WTC11 (cell line): ENCODE measurements at regions not wholly inside any gene's neighbourhood (a gene's known extent, or its start where the extent isn't known, plus 50 kb on each side); places are given as distances from the start of the nearest gene placed in this dataset.
A peak's percentile ranks its signal among the peaks of the same experiment; 100 is the strongest.

Experiments
- ATAC-seq: fragments of 200-7000 bp; cut with Tn5 transposase; 2 replicates; pipeline ENCODE4 v1.10.0; 2021; ENCODE audit warnings: mild to moderate bottlenecking, moderate library complexity
- CTCF ChIA-PET: fragments of 300-600 bp; sonication (Branson Sonifier 250); formaldehyde crosslinking; loops from one replicate; lab custom pipeline; 2021; ENCODE audit warnings: antibody characterized with exemption; lab: Charles Lee
- POLR2A ChIA-PET: fragments of 350-600 bp; sonication (Branson Sonifier 250); formaldehyde crosslinking; loops from one replicate; lab custom pipeline; 2021; ENCODE audit warnings: antibody characterized with exemption; lab: Charles Lee
- DNase-seq: peaks from one replicate; pipeline ENCODE4 v3.0.0; 2021; ENCODE audit warnings: low spot score
- H3K27ac Mint-ChIP-seq: 2 replicates; pipeline ENCODE4 v1.8.0; 2021; ENCODE audit warnings: mixed read lengths
- H3K27me3 Mint-ChIP-seq: 2 replicates; pipeline ENCODE4 v1.8.0; 2021; ENCODE audit warnings: low read depth, mild to moderate bottlenecking, moderate library complexity, mixed read lengths
- H3K36me3 Mint-ChIP-seq: 2 replicates; pipeline ENCODE4 v1.8.0; 2021; ENCODE audit warnings: mixed read lengths
- H3K4me1 Mint-ChIP-seq: 2 replicates; pipeline ENCODE4 v1.8.0; 2022; ENCODE audit warnings: mixed read lengths
- H3K4me3 Mint-ChIP-seq: 2 replicates; pipeline ENCODE4 v1.8.0; 2021; ENCODE audit warnings: mild to moderate bottlenecking, moderate library complexity, mixed read lengths
- H3K9me3 Mint-ChIP-seq: 2 replicates; pipeline ENCODE4 v1.8.0; 2021; ENCODE audit warnings: mixed read lengths
- ELF4 ChIP-seq: sonication (generic); formaldehyde crosslinking; IDR thresholded peaks from 2 replicates; pipeline ENCODE4 v1.8.1; 2022; ENCODE audit warnings: low read depth, mild to moderate bottlenecking, moderate library complexity, missing genetic modification reagents
- EMX1 ChIP-seq: fragments of 250-450 bp; sonication (Bioruptor Pico); IDR thresholded peaks from 2 replicates; pipeline ENCODE4 v1.8.0; 2021; ENCODE audit warnings: mild to moderate bottlenecking
- FOXJ3 ChIP-seq: sonication (generic); formaldehyde crosslinking; IDR thresholded peaks from 2 replicates; pipeline ENCODE4 v1.9.0; 2021; ENCODE audit warnings: missing genetic modification reagents, mild to moderate bottlenecking, borderline replicate concordance
- FOXP1 ChIP-seq: sonication (generic); formaldehyde crosslinking; IDR thresholded peaks from 2 replicates; pipeline ENCODE4 v1.8.0; 2022; ENCODE audit warnings: missing genetic modification reagents, mild to moderate bottlenecking, moderate library complexity, borderline replicate concordance
- IRF2 ChIP-seq: sonication (generic); formaldehyde crosslinking; IDR thresholded peaks from 2 replicates; pipeline ENCODE4 v1.8.0; 2022; ENCODE audit warnings: low read depth, missing genetic modification reagents, borderline replicate concordance
- JUN ChIP-seq: sonication (generic); formaldehyde crosslinking; IDR thresholded peaks from 2 replicates; pipeline ENCODE4 v1.8.0; 2023; ENCODE audit warnings: mild to moderate bottlenecking, missing genetic modification reagents
- MXD4 ChIP-seq: fragments of 250-450 bp; sonication (Bioruptor Pico); IDR thresholded peaks from 2 replicates; pipeline ENCODE4 v1.8.0; 2021; ENCODE audit warnings: mild to moderate bottlenecking, moderate library complexity, borderline replicate concordance
- NFE2L1 ChIP-seq: sonication (generic); formaldehyde crosslinking; IDR thresholded peaks from 2 replicates; pipeline ENCODE4 v1.8.1; 2023; ENCODE audit warnings: missing genetic modification reagents
- NFYB ChIP-seq: sonication (generic); formaldehyde crosslinking; conservative IDR thresholded peaks from 2 replicates; pipeline ENCODE4 v1.8.0; 2022; ENCODE audit warnings: low read depth, missing genetic modification reagents
- PREB ChIP-seq: sonication (generic); formaldehyde crosslinking; IDR thresholded peaks from 2 replicates; pipeline ENCODE4 v1.8.1; 2022; ENCODE audit warnings: mild to moderate bottlenecking, missing genetic modification reagents, moderate library complexity, borderline replicate concordance
- RORB ChIP-seq: fragments of 250-450 bp; sonication (Bioruptor Pico); IDR thresholded peaks from 2 replicates; pipeline ENCODE4 v1.9.0; 2021; ENCODE audit warnings: mild to moderate bottlenecking
- STAT6 ChIP-seq: sonication (generic); formaldehyde crosslinking; conservative IDR thresholded peaks from 2 replicates; pipeline ENCODE4 v1.8.1; 2023; ENCODE audit warnings: mild to moderate bottlenecking, low read depth, missing genetic modification reagents, moderate library complexity
- TEAD1 ChIP-seq: sonication (generic); formaldehyde crosslinking; IDR thresholded peaks from 2 replicates; pipeline ENCODE4 v1.8.0; 2022; ENCODE audit warnings: mild to moderate bottlenecking, missing genetic modification reagents
- TEAD4 ChIP-seq: sonication (generic); formaldehyde crosslinking; IDR thresholded peaks from 2 replicates; pipeline ENCODE4 v1.8.0; 2022; ENCODE audit warnings: mild to moderate bottlenecking, missing genetic modification reagents
- ZBTB21 ChIP-seq: sonication (generic); formaldehyde crosslinking; IDR thresholded peaks from 2 replicates; pipeline ENCODE4 v1.8.1; 2023; ENCODE audit warnings: mild to moderate bottlenecking, missing genetic modification reagents, borderline replicate concordance
- ZNF121 ChIP-seq: sonication (generic); formaldehyde crosslinking; IDR thresholded peaks from 2 replicates; pipeline ENCODE4 v1.8.0; 2023; ENCODE audit warnings: missing genetic modification reagents
- ZNF671 ChIP-seq: fragments of 250-450 bp; sonication (Bioruptor Pico); IDR thresholded peaks from 2 replicates; pipeline ENCODE4 v1.8.0; 2021; ENCODE audit warnings: mild to moderate bottlenecking
- TF ChIP-seq, protein P1 (sequence below): sonication (generic); formaldehyde crosslinking; IDR thresholded peaks from 2 replicates; pipeline ENCODE4 v1.8.1; 2023; ENCODE audit warnings: mild to moderate bottlenecking, missing genetic modification reagents
- TF ChIP-seq, protein P2 (sequence below): sonication (generic); formaldehyde crosslinking; conservative IDR thresholded peaks from 2 replicates; pipeline ENCODE4 v1.8.1; 2022; ENCODE audit warnings: mild to moderate bottlenecking, missing genetic modification reagents
- TF ChIP-seq, protein P3 (sequence below): fragments of 250-450 bp; sonication (Bioruptor Pico); IDR thresholded peaks from 2 replicates; pipeline ENCODE4 v1.8.0; 2021; ENCODE audit warnings: mild to moderate bottlenecking
- TF ChIP-seq, protein P4 (sequence below): fragments of 250-450 bp; sonication (Bioruptor Pico); IDR thresholded peaks from 2 replicates; pipeline ENCODE4 v1.9.0; 2021; ENCODE audit warnings: mild to moderate bottlenecking
- TF ChIP-seq, protein P5 (sequence below): sonication (generic); formaldehyde crosslinking; IDR thresholded peaks from 2 replicates; pipeline ENCODE4 v1.8.0; 2022; ENCODE audit warnings: mild to moderate bottlenecking, missing genetic modification reagents

DNA sequence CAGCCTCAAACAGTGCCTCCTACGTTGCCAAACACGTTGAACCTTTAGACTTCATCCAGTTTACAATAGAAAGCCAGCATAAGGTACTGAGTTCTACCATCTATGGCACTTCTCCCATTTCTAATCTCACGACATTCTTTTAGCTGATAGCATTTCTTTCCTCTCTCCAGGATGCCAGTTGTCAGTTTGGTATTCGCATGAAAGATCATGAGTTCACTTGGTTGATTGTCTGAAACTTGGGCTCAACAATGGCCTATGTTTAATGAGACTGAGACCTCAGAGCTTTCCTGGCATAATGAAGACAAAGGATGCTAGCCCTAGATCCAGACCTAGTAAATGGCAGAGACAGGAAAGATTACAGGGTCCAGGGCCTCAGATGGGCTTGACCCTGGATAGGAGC is 69.2 kb upstream of the SPRY1 start (continued):
- no peak for TF ChIP-seq IRF2 (CRISPR knock-in tag)
- TF ChIP-seq, protein P1, sequence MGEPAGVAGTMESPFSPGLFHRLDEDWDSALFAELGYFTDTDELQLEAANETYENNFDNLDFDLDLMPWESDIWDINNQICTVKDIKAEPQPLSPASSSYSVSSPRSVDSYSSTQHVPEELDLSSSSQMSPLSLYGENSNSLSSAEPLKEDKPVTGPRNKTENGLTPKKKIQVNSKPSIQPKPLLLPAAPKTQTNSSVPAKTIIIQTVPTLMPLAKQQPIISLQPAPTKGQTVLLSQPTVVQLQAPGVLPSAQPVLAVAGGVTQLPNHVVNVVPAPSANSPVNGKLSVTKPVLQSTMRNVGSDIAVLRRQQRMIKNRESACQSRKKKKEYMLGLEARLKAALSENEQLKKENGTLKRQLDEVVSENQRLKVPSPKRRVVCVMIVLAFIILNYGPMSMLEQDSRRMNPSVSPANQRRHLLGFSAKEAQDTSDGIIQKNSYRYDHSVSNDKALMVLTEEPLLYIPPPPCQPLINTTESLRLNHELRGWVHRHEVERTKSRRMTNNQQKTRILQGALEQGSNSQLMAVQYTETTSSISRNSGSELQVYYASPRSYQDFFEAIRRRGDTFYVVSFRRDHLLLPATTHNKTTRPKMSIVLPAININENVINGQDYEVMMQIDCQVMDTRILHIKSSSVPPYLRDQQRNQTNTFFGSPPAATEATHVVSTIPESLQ (CRISPR knock-in tag) = no peak
- no peak for TF ChIP-seq NFE2L1 (CRISPR knock-in tag)
- TF ChIP-seq FOXJ3 (CRISPR knock-in tag) = no peak
- no peak for TF ChIP-seq MXD4 (CRISPR knock-in tag)
- no peak for TF ChIP-seq TEAD4 (CRISPR knock-in tag)
- no peak for TF ChIP-seq PREB (CRISPR knock-in tag)
- TF ChIP-seq, protein P2, sequence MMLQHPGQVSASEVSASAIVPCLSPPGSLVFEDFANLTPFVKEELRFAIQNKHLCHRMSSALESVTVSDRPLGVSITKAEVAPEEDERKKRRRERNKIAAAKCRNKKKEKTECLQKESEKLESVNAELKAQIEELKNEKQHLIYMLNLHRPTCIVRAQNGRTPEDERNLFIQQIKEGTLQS (CRISPR knock-in tag) = no peak
- TF ChIP-seq NFYB (CRISPR knock-in tag) = no peak
- TF ChIP-seq, protein P3, sequence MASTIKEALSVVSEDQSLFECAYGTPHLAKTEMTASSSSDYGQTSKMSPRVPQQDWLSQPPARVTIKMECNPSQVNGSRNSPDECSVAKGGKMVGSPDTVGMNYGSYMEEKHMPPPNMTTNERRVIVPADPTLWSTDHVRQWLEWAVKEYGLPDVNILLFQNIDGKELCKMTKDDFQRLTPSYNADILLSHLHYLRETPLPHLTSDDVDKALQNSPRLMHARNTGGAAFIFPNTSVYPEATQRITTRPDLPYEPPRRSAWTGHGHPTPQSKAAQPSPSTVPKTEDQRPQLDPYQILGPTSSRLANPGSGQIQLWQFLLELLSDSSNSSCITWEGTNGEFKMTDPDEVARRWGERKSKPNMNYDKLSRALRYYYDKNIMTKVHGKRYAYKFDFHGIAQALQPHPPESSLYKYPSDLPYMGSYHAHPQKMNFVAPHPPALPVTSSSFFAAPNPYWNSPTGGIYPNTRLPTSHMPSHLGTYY (CRISPR knock-in tag) = no peak
- no peak for TF ChIP-seq RORB

DNA sequence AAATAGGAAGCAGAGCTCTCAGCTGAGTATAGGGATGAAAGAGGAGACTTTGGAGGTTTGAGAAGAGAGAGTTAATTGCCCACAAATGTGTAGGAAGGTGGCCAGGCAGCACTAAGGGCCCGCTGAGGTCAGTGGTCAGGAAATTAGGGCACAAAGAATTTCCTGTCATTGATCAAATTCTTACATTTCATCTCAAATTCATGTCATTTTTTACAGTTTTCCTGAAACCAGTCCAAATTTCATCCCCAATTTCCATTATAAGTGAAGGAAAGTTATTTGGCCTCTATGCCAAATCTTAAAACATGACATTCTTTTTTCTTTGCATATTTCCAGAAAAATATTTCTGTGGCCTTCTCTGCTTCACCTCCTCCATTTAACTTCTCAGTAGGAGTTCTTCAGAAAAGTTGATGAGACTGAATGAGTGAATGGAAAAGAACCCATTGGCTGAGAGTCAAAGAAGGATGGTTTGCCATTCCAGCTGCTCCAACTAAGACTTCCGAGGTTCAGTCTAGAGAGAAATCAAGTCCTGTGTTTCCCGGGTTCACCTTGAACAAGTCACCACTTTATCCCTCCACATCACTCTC is 68.7 kb upstream of the SPRY1 start:
- Mint-ChIP-seq H3K27me3 (no peaks in the 10 kb centered on the region), H3K4me3 (no peak overlapping the region), H3K9me3 (peaks cover 27% of the 10 kb centered on the region), H3K27ac (no peak overlapping the region), H3K36me3 (peaks cover 13% of the 10 kb centered on the region), H3K4me1 (peaks cover 27% of the 10 kb centered on the region)
- DNase-seq = no peak
- ChIA-PET CTCF (interaction anchor here (1.5 kb wide), 1 partner anchor 23 kb away, joined by 3 read pairs; no protein-coding TSS in a partner anchor), POLR2A (no interaction called here)
- ATAC-seq = no peak
- TF ChIP-seq ELF4 (CRISPR knock-in tag) (no peak), ZNF121 (CRISPR knock-in tag) (no peak), ZNF671 (CRISPR knock-in tag) (no peak)
- TF ChIP-seq, protein P4, sequence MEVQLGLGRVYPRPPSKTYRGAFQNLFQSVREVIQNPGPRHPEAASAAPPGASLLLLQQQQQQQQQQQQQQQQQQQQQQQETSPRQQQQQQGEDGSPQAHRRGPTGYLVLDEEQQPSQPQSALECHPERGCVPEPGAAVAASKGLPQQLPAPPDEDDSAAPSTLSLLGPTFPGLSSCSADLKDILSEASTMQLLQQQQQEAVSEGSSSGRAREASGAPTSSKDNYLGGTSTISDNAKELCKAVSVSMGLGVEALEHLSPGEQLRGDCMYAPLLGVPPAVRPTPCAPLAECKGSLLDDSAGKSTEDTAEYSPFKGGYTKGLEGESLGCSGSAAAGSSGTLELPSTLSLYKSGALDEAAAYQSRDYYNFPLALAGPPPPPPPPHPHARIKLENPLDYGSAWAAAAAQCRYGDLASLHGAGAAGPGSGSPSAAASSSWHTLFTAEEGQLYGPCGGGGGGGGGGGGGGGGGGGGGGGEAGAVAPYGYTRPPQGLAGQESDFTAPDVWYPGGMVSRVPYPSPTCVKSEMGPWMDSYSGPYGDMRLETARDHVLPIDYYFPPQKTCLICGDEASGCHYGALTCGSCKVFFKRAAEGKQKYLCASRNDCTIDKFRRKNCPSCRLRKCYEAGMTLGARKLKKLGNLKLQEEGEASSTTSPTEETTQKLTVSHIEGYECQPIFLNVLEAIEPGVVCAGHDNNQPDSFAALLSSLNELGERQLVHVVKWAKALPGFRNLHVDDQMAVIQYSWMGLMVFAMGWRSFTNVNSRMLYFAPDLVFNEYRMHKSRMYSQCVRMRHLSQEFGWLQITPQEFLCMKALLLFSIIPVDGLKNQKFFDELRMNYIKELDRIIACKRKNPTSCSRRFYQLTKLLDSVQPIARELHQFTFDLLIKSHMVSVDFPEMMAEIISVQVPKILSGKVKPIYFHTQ = no peak

DNA sequence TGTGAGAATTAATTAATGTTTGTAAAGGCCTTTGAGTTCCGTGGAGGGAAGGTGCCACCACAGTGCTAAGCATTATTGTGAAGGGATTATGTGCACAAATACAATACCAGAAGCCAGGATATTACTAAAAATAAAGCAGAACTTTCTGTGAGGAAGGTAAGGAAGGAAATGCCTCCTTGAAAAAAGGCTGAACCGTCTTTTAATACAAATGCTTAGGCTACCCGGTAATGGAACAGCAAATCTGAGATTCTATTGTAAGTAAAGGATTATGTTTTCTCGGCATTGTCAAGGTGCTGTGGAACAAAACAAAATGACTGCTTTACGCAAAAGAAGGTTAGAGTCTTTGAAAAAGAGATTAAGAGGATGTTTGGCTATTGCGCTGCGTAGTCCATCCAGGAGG is 57.9 kb upstream of the SPRY1 start:
- H3K27ac Mint-ChIP-seq = peak overlapping the region; percentile 64; the same call in 1 of the 2 replicates
- H3K4me1 Mint-ChIP-seq = peaks cover 18% of the 10 kb centered on the region
- POLR2A ChIA-PET = no interaction called here
- ATAC-seq (no peak), DNase-seq (no peak)
- peaks cover 35% of the 10 kb centered on the region for H3K9me3 Mint-ChIP-seq
- TF ChIP-seq EMX1 (CRISPR knock-in tag) = no peak
- TF ChIP-seq, protein P5, sequence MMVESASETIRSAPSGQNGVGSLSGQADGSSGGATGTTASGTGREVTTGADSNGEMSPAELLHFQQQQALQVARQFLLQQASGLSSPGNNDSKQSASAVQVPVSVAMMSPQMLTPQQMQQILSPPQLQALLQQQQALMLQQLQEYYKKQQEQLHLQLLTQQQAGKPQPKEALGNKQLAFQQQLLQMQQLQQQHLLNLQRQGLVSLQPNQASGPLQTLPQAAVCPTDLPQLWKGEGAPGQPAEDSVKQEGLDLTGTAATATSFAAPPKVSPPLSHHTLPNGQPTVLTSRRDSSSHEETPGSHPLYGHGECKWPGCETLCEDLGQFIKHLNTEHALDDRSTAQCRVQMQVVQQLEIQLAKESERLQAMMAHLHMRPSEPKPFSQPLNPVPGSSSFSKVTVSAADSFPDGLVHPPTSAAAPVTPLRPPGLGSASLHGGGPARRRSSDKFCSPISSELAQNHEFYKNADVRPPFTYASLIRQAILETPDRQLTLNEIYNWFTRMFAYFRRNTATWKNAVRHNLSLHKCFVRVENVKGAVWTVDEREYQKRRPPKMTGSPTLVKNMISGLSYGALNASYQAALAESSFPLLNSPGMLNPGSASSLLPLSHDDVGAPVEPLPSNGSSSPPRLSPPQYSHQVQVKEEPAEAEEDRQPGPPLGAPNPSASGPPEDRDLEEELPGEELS (CRISPR knock-in tag) = no peak
- no peak for TF ChIP-seq TEAD1
- TF ChIP-seq FOXP1 (CRISPR knock-in tag) = no peak
- no peak for TF ChIP-seq ZBTB21 (CRISPR knock-in tag)
- TF ChIP-seq ELF4 (CRISPR knock-in tag) = no peak
- TF ChIP-seq STAT6 (CRISPR knock-in tag) = no peak
- TF ChIP-seq JUN = no peak
- no peak for TF ChIP-seq ZNF121 (CRISPR knock-in tag)
- H3K36me3 Mint-ChIP-seq = peaks cover 30% of the 10 kb centered on the region
- H3K4me3 Mint-ChIP-seq = no peak overlapping the region
- H3K27me3 Mint-ChIP-seq = peaks cover 13% of the 10 kb centered on the region
- CTCF ChIA-PET = no interaction called here
